Peyer's patch (tissue), 4 donors: ENCODE measurements at regions not wholly inside any gene's neighbourhood (a gene's known extent, or its start where the extent isn't known, plus 50 kb on each side); places are given as distances from the start of the nearest gene placed in this dataset.

ENCODE experiments used
- DNase-seq, 3 donors: peaks; one replicate each; pipeline ENCODE4 v3.0.0-alpha.2; 2017 to 2019
- H3K27ac ChIP-seq, 4 donors: fragments of 200-600 bp; sonication (generic); one replicate each; pipeline ENCODE4 v1.5.1; 2016 to 2019
- H3K27me3 ChIP-seq, 2 donors: fragments of 200-600 bp; sonication (generic); one replicate each; pipeline ENCODE4 v1.5.1; 2019
- H3K36me3 ChIP-seq, 3 donors: fragments of 200-600 bp; sonication (generic); one replicate each; pipeline ENCODE4 v1.5.1; 2016 to 2019
- H3K4me1 ChIP-seq, 4 donors: fragments of 200-600 bp; sonication (generic); one replicate each; pipeline ENCODE4 v1.5.1; 2016 to 2019
- H3K4me3 ChIP-seq, 4 donors: fragments of 200-600 bp; sonication (generic); 1 replicate in 3 of 4; 2 replicates in 1 of 4; pipeline ENCODE4 v1.5.1; 2016 to 2019; ENCODE audit warnings: mild to moderate bottlenecking in 1 of 4
- H3K9me3 ChIP-seq, 4 donors: fragments of 200-600 bp; sonication (generic); one replicate each; pipeline ENCODE4 v1.5.1; 2016 to 2019; ENCODE audit warnings: mild to moderate bottlenecking in 1 of 4
- POLR2A ChIP-seq, 2 donors: fragments of 450-650 bp; IDR thresholded peaks; one replicate each; pipeline ENCODE4 v1.5.1; 2017; ENCODE audit warnings: antibody characterized with exemption in 2 of 2, mild to moderate bottlenecking in 2 of 2, moderate library complexity in 2 of 2
- TF ChIP-seq, protein P1 (sequence below), 6 experiments: fragments of 450-650 bp in 4 of 6; fragments of 200-600 bp in 2 of 6; sonication (generic) in 1 of 6; IDR thresholded peaks; one replicate each; pipeline ENCODE4 v1.5.1; 2017 to 2019; ENCODE audit warnings: antibody characterized with exemption in 6 of 6, mild to moderate bottlenecking in 3 of 6, moderate library complexity in 1 of 6

DNA sequence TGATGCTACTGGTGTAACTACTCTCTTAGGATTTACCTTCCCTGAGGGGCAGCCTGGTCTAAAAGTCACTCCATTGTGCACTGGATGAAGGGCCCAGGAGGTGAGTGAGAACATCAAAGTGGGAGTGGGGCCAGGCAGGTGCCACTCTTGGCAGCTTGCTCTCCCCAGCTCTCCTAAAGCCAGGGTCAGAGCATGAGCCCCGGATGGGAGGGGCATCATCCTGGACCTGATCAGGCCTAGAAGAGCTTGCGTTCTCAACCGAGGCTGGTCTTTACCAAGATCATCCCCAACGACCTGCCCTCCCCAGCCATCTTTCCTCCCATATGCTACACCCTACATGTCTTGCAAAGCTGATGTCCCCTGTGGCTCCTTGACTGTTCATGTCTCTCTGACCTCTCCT lies 87.1 kb downstream of the AIPL1 start:
- no peaks in the 10 kb centered on the region for H3K27me3 ChIP-seq
- no peak for DNase-seq
- H3K9me3 ChIP-seq, result no peaks in the 10 kb centered on the region
- no peak overlapping the region for H3K27ac ChIP-seq
- TF ChIP-seq, protein P1, sequence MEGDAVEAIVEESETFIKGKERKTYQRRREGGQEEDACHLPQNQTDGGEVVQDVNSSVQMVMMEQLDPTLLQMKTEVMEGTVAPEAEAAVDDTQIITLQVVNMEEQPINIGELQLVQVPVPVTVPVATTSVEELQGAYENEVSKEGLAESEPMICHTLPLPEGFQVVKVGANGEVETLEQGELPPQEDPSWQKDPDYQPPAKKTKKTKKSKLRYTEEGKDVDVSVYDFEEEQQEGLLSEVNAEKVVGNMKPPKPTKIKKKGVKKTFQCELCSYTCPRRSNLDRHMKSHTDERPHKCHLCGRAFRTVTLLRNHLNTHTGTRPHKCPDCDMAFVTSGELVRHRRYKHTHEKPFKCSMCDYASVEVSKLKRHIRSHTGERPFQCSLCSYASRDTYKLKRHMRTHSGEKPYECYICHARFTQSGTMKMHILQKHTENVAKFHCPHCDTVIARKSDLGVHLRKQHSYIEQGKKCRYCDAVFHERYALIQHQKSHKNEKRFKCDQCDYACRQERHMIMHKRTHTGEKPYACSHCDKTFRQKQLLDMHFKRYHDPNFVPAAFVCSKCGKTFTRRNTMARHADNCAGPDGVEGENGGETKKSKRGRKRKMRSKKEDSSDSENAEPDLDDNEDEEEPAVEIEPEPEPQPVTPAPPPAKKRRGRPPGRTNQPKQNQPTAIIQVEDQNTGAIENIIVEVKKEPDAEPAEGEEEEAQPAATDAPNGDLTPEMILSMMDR (IDR thresholded peaks at IDR 0.05), result no peak
- TF ChIP-seq POLR2A (IDR thresholded peaks at IDR 0.05), result no peak
- H3K4me3 ChIP-seq, result no peak overlapping the region
- H3K4me1 ChIP-seq, result no peaks in the 10 kb centered on the region
- H3K36me3 ChIP-seq, result no peaks in the 10 kb centered on the region

DNA sequence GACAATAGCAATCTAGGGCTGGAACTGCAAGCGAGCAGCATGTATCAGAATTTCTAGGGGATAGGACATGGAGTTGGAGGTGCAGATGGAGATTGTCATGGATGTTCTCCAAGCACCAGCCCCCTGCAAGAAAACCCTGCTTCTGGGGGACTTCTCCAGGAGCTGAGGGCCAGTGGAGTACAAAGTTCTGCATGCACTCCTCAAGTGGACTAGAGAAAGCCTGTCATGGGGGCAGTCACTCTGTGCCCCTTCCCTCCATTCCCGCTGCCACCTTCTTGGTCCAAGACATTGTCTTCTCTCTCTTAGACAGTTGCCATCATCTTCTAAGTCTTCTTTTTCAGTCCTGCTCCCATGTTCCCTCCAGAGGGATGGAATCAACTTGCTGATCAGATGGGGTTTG lies 87.9 kb downstream of the AIPL1 start:
- H3K4me3 ChIP-seq, result no peak overlapping the region
- H3K36me3 ChIP-seq, result no peaks in the 10 kb centered on the region
- H3K9me3 ChIP-seq, result no peaks in the 10 kb centered on the region
- DNase-seq, result no peak
- no peaks in the 10 kb centered on the region for H3K4me1 ChIP-seq
- no peaks in the 10 kb centered on the region for H3K27me3 ChIP-seq
- TF ChIP-seq, protein P1 (IDR thresholded peaks at IDR 0.05), result no peak
- no peak for TF ChIP-seq POLR2A (IDR thresholded peaks at IDR 0.05)
- H3K27ac ChIP-seq, result no peak overlapping the region

DNA sequence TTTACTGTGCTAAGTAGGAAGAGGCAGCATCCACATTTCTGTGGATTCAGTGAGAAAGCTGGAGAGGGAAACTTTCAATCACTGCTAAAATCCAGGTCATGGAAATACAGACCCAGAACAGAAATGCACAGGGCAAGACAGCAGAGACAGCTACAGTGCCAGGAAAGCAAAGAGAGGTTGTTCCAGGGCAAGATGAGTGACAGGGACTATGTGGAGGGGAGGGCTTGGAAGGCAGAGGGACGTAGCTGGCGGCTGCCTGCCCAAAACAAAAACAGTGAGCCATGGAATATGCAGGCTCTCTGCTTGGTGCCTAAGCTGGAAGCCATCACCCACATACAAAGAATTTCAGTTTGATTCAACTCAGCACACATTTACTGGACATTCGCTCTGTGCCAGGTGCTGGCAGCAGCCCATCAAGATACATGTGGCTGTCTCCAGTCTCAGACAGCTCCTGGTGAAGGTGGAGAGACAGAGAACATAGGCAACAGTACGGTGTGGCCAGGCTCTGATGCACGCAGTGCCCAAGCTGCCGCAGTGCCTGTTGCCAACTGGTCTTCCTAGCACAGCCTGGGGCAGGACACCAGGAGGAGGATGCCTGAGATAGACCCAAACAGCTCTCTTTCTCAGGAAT lies 88.7 kb downstream of the AIPL1 start:
- H3K36me3 ChIP-seq, result no peaks in the 10 kb centered on the region
- DNase-seq, result no peak
- H3K27me3 ChIP-seq, result no peaks in the 10 kb centered on the region
- TF ChIP-seq, protein P1 (IDR thresholded peaks at IDR 0.05), result no peak
- no peak for TF ChIP-seq POLR2A (IDR thresholded peaks at IDR 0.05)
- no peaks in the 10 kb centered on the region for H3K4me1 ChIP-seq
- no peak overlapping the region for H3K27ac ChIP-seq
- no peaks in the 10 kb centered on the region for H3K9me3 ChIP-seq
- H3K4me3 ChIP-seq, result no peak overlapping the region

DNA sequence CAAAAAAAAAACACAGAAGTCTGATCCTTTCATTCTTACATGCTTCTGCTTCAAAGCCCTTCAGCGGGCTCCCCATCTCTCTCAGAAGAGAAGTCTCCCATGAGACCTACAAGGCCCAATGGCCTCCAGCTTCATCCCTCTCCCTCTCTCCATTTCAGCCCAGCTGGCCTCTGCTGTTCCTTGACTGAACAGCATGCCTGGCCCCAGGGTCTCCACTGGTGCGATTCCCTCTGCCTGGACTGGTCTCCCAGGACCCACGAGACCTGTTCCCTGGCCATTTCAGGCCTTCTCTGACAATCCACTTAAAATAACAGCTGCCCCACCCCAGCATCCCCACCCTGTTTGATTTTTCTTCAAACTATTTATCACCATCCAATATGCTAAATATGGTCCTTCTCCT lies 91.2 kb downstream of the AIPL1 start:
- H3K27me3 ChIP-seq, result no peaks in the 10 kb centered on the region

DNA sequence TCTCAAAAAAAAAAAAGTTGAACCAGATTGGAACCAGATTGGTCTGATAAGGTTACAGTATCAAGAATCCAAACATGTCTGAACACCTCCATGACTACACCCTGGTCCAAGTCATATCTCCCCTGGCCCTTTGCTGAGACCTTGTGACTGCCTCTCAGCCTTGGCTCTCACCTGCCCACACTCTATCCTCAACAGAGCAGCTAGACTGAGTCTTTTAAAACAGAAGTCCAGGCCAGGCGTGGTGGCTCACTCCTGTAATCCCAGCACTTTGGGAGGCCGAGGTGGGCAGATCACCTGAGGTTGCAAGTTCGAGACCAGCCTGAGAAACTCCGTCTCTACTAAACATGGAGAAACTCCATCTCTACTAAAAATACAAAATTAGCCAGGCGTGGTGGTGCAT lies 91.7 kb downstream of the AIPL1 start:
- Histone ChIP-seq H3K36me3 (no peaks in the 10 kb centered on the region), H3K9me3 (no peaks in the 10 kb centered on the region), H3K27ac (no peak overlapping the region), H3K4me1 (no peaks in the 10 kb centered on the region), H3K4me3 (no peak overlapping the region), H3K27me3 (no peaks in the 10 kb centered on the region)
- TF ChIP-seq, protein P1 (IDR thresholded peaks at IDR 0.05), result no peak
- TF ChIP-seq POLR2A (IDR thresholded peaks at IDR 0.05), result no peak
- no peak for DNase-seq

More for the DNA sequence above, 91.2 kb downstream of the AIPL1 start:
- Histone ChIP-seq H3K9me3 (no peaks in the 10 kb centered on the region), H3K36me3 (no peaks in the 10 kb centered on the region), H3K27ac (no peak overlapping the region), H3K4me1 (no peaks in the 10 kb centered on the region), H3K4me3 (no peak overlapping the region)
- TF ChIP-seq, protein P1 (IDR thresholded peaks at IDR 0.05), result no peak
- TF ChIP-seq POLR2A (IDR thresholded peaks at IDR 0.05), result no peak
- DNase-seq, result no peak

DNA sequence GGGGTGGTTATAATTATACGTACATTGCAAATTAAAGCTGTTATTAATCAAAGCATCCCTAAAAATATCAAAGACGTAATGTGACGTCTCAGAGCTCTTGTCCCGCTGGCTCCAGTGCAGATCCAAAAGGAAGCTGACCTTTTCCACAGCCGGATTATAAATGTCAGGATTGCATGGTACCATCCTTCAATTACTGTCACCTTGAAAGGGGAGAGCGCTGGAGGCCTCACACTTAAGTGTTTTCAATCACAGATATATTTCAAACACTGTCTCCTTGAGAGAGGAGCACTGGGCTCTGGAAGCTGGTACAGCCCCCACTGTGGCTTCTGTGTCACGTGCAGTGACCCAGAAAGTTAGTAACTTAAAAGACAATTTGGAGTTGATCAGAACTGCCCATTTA lies 94.2 kb downstream of the AIPL1 start:
- Histone ChIP-seq H3K9me3 (no peaks in the 10 kb centered on the region), H3K27ac (no peak overlapping the region), H3K4me3 (no peak overlapping the region), H3K27me3 (no peaks in the 10 kb centered on the region), H3K36me3 (no peaks in the 10 kb centered on the region), H3K4me1 (no peaks in the 10 kb centered on the region)
- no peak for DNase-seq
- TF ChIP-seq, protein P1 (IDR thresholded peaks at IDR 0.05), result no peak
- TF ChIP-seq POLR2A (IDR thresholded peaks at IDR 0.05), result no peak
